A549 (cell line): ENCODE measurements at regions not wholly inside any gene's neighbourhood (a gene's known extent, or its start where the extent isn't known, plus 50 kb on each side); places are given as distances from the start of the nearest gene placed in this dataset.

Experiments
- ATAC-seq, 2 experiments: fragments of 200-7000 bp in 1 of 2; fragments of >200 bp in 1 of 2; cut with Nextera tagmentation in 1 of 2; cut with Tn5 transposase in 1 of 2; 3 replicates each; pipeline versions ENCODE4 v1.8.0 to v1.9.1; 2018 to 2020; ENCODE audit warnings: mild to moderate bottlenecking in 1 of 2, moderate library complexity in 1 of 2
- CTCF ChIA-PET: fragments of 300-600 bp; sonication (Branson Sonifier 250); formaldehyde crosslinking; extraction: SDS; loops from one replicate; lab custom pipeline; 2021; ENCODE audit warnings: antibody characterized with exemption, inconsistent platforms; lab: Yijun Ruan, JAX
- POLR2A ChIA-PET: fragments of 350-600 bp; formaldehyde crosslinking; extraction: SDS; loops from one replicate; lab custom pipeline; 2021; ENCODE audit warnings: antibody characterized with exemption, inconsistent platforms; lab: Yijun Ruan, JAX
- DNase-seq, 2 experiments: peaks; one replicate each; pipeline versions ENCODE4 v3.0.0 to v3.0.0-alpha.2; 2011 to 2016; ENCODE audit warnings: low read depth in 1 of 2, low spot score in 1 of 2
- FAIRE-seq: peaks from 2 replicates; lab custom pipeline; 2011; peaks lifted over from hg19 to GRCh38; lab: Jason Lieb, UNC
- H3K27ac ChIP-seq, 2 experiments: fragments of >200 bp; sonication (Bioruptor Twin); formaldehyde crosslinking; 3 replicates each; pipeline ENCODE4 v1.5.1; 2016 to 2017
- H3K4me1 ChIP-seq: fragments of >200 bp; sonication (Bioruptor Twin); formaldehyde crosslinking; 3 replicates; pipeline ENCODE4 v1.6.1; 2016
- H3K4me2 ChIP-seq: fragments of >200 bp; sonication (Bioruptor Twin); formaldehyde crosslinking; 3 replicates; pipeline ENCODE4 v1.6.1; 2016
- H3K4me3 ChIP-seq: fragments of >200 bp; sonication (Bioruptor Twin); formaldehyde crosslinking; 3 replicates; pipeline ENCODE4 v1.5.1; 2016
- H3K9me3 ChIP-seq: fragments of >200 bp; sonication (Bioruptor Twin); formaldehyde crosslinking; 3 replicates; pipeline ENCODE4 v1.6.1; 2016
- CHD2 ChIP-seq: fragments of 150-350 bp; IDR thresholded peaks from 2 replicates; pipeline ENCODE4 v1.6.1; 2014; ENCODE audit warnings: low read length; ENCODE audit not compliant: partially characterized antibody
- EHF ChIP-seq: fragments of 250-450 bp; sonication (Bioruptor Pico); IDR thresholded peaks from 2 replicates; pipeline ENCODE4 v1.5.0; 2020; ENCODE audit warnings: mild to moderate bottlenecking
- EP300 ChIP-seq, 2 experiments: fragments of >200 bp; sonication (Bioruptor Twin); formaldehyde crosslinking; IDR thresholded peaks; 2 replicates in 1 of 2; 3 replicates in 1 of 2; pipeline ENCODE4 v1.6.1; 2016 to 2017
- FOSB ChIP-seq: fragments of 250-450 bp; sonication (Bioruptor Pico); IDR thresholded peaks from 2 replicates; pipeline ENCODE4 v1.5.0; 2020; ENCODE audit warnings: mild to moderate bottlenecking, moderate library complexity
- FOSL2 ChIP-seq, 2 experiments: fragments of 450-650 bp in 1 of 2; fragments of >200 bp in 1 of 2; sonication (Bioruptor Twin) in 1 of 2; formaldehyde crosslinking; IDR thresholded peaks; 2 replicates each; pipeline versions ENCODE4 v1.5.0 to v1.6.1; 2016 to 2020; ENCODE audit warnings: mild to moderate bottlenecking in 1 of 2, moderate library complexity in 1 of 2
- FOXS1 ChIP-seq: fragments of 250-450 bp; sonication (Bioruptor Pico); IDR thresholded peaks from 2 replicates; pipeline ENCODE4 v1.5.0; 2020; ENCODE audit warnings: mild to moderate bottlenecking, moderate library complexity
- HDAC2 ChIP-seq: fragments of 200-600 bp; sonication (generic); IDR thresholded peaks from 2 replicates; pipeline ENCODE4 v1.6.1; 2016
- HEYL ChIP-seq: fragments of 250-450 bp; sonication (Bioruptor Pico); IDR thresholded peaks from 2 replicates; pipeline ENCODE4 v1.8.0; 2021; ENCODE audit warnings: mild to moderate bottlenecking, moderate library complexity
- HOXA7 ChIP-seq: fragments of 250-450 bp; sonication (Bioruptor Pico); IDR thresholded peaks from 2 replicates; pipeline ENCODE4 v1.5.0; 2020; ENCODE audit warnings: mild to moderate bottlenecking, moderate library complexity
- KDM1A ChIP-seq: fragments of 200-600 bp; sonication (generic); IDR thresholded peaks from 2 replicates; pipeline ENCODE4 v1.6.1; 2016; ENCODE audit warnings: low read depth, mild to moderate bottlenecking
- KDM5A ChIP-seq: fragments of 200-600 bp; sonication (generic); IDR thresholded peaks from 2 replicates; pipeline ENCODE4 v1.6.1; 2016; ENCODE audit warnings: antibody characterized with exemption, mild to moderate bottlenecking
- NFE2L2 ChIP-seq: fragments of 150-350 bp; conservative IDR thresholded peaks from 2 replicates; pipeline ENCODE4 v1.6.1; 2014; ENCODE audit warnings: low read length
- POLR2A ChIP-seq: IDR thresholded peaks from 2 replicates; pipeline ENCODE4 v1.6.1; 2012; ENCODE audit warnings: mild to moderate bottlenecking, low read length
- POLR2AphosphoS2 ChIP-seq: conservative IDR thresholded peaks from 2 replicates; pipeline ENCODE4 v1.6.1; 2012; ENCODE audit warnings: low read length, improper control_type of control experiment, inconsistent platforms
- RCOR1 ChIP-seq: fragments of 150-350 bp; IDR thresholded peaks from 2 replicates; pipeline ENCODE4 v1.6.1; 2014; ENCODE audit warnings: antibody characterized with exemption, low read length, low read depth
- SREBF2 ChIP-seq: fragments of 450-650 bp; IDR thresholded peaks from 2 replicates; pipeline ENCODE4 v1.6.1; 2014; ENCODE audit warnings: mild to moderate bottlenecking, moderate library complexity
- ZC3H11A ChIP-seq: fragments of 450-650 bp; IDR thresholded peaks from 2 replicates; pipeline ENCODE4 v1.6.1; 2014; ENCODE audit warnings: antibody characterized with exemption, mild to moderate bottlenecking
- ZNF302 ChIP-seq: fragments of 250-450 bp; sonication (Bioruptor Pico); IDR thresholded peaks from 2 replicates; pipeline ENCODE4 v1.9.0; 2021; ENCODE audit warnings: inconsistent platforms, mild to moderate bottlenecking, moderate library complexity
- ZSCAN20 ChIP-seq: fragments of 250-450 bp; sonication (Bioruptor Pico); IDR thresholded peaks from 2 replicates; pipeline ENCODE4 v1.8.0; 2022; ENCODE audit warnings: mild to moderate bottlenecking, moderate library complexity
- WGBS: methylation state at CpG from one replicate; pipeline ENCODE4 v1.1.6; 2017; ENCODE audit errors: missing lambda C conversion rate; 5-methylcytosine and 5-hydroxymethylcytosine counted together
- TF ChIP-seq, protein P1 (sequence below): fragments of 450-650 bp; IDR thresholded peaks from 2 replicates; pipeline ENCODE4 v1.6.1; 2014; ENCODE audit warnings: antibody characterized with exemption
- TF ChIP-seq, protein P2 (sequence below): IDR thresholded peaks from 2 replicates; pipeline ENCODE4 v1.6.1; 2012
- TF ChIP-seq, protein P3 (sequence below): IDR thresholded peaks from 2 replicates; pipeline ENCODE4 v1.6.1; 2012

DNA sequence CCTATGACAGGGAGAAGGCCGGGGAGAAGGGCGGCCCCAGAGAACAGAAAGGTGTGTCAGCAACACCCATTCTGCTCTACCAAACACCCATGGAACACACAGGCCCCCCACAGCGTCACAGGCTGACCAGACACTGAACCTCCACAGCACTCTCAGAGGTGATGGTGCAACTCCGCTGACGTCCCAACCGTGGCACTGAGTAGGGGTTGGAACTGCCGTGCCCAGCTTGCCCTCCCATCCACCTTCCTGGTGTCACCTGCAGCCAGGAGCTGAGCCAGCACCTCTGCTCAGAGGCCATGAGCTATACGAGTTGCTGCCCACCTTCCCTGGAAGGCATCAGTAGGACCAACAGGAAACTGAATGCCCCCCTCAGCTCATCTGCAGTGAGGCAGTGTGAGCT, 412.9 kb upstream of the SALL3 start:
- POLR2A ChIA-PET: no interaction called here
- H3K4me2 ChIP-seq: no peak overlapping the region

DNA sequence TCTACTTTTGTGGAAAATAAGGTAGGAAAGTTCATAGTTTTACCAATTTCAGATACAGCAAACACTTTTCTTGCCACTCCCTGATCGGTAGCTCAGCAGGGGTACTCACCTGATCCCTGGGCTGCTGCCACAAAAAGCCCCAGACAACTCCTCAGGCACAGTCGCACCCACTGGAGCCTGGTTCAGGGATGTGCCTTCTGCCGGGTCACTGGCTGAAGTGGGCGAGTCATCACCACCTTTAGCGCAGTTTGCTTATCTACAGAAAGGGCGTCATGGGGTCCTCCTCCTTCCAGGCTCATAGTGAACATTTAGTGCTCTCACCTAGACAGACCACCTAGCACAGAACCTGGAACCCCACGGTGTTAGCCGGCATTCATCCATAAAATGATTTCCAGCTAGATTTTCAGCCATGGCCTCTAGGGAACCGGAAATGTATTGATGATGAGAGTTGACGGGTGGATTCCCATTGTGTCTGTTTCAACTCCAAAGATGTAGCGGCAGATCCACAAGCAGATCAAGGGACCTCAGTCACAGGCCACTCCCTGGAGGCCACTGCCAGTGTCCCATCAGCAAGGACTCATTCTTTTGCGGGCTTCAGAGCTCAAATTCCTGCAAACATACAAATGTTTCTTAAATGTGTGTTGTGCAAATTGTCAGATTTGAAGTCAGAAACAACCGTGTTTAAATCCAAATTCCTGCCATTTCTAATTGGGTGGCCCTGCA, 408.4 kb upstream of the SALL3 start:
- 33% methylated on average over 11 of the region's 13 CpGs for WGBS
- H3K9me3 ChIP-seq: no peaks in the 10 kb centered on the region
- CTCF ChIA-PET: no interaction called here
- H3K27ac ChIP-seq: no peak overlapping the region
- no peak overlapping the region for H3K4me3 ChIP-seq
- H3K4me1 ChIP-seq: no peaks in the 10 kb centered on the region
- POLR2A ChIA-PET: no interaction called here
- no peak for ATAC-seq
- DNase-seq: no peak
- TF ChIP-seq CHD2 (no peak), ZC3H11A (no peak), KDM5A (no peak), NFE2L2 (no peak)
- TF ChIP-seq, protein P1, sequence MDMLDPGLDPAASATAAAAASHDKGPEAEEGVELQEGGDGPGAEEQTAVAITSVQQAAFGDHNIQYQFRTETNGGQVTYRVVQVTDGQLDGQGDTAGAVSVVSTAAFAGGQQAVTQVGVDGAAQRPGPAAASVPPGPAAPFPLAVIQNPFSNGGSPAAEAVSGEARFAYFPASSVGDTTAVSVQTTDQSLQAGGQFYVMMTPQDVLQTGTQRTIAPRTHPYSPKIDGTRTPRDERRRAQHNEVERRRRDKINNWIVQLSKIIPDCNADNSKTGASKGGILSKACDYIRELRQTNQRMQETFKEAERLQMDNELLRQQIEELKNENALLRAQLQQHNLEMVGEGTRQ: no peak
- H3K4me2 ChIP-seq: no peak overlapping the region
- no peak for FAIRE-seq

More for the DNA sequence above, 412.9 kb upstream of the SALL3 start:
- 41% methylated on average over 6 of the region's 8 CpGs for WGBS
- no peak for ATAC-seq
- H3K27ac ChIP-seq: no peak overlapping the region
- TF ChIP-seq, protein P2, sequence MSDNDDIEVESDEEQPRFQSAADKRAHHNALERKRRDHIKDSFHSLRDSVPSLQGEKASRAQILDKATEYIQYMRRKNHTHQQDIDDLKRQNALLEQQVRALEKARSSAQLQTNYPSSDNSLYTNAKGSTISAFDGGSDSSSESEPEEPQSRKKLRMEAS: no peak
- TF ChIP-seq HDAC2 (no peak), FOSB (CRISPR knock-in tag) (no peak), ZNF302 (no peak), EP300 (IDR thresholded peaks at IDR 0.05) (no peak), SREBF2 (no peak), KDM5A (no peak), KDM1A (no peak), POLR2A (no peak), FOSL2 (IDR thresholded peaks at IDR 0.05) (no peak), FOSL2 (CRISPR knock-in tag; IDR thresholded peaks at IDR 0.05) (no peak), ZSCAN20 (CRISPR knock-in tag) (no peak)
- TF ChIP-seq, all 56 proteins: peak for 0
- CTCF ChIA-PET: no interaction called here
- Histone ChIP-seq H3K9me3 (no peaks in the 10 kb centered on the region), H3K4me3 (no peak overlapping the region), H3K4me1 (no peaks in the 10 kb centered on the region)
- FAIRE-seq (no peak), DNase-seq (no peak)

DNA sequence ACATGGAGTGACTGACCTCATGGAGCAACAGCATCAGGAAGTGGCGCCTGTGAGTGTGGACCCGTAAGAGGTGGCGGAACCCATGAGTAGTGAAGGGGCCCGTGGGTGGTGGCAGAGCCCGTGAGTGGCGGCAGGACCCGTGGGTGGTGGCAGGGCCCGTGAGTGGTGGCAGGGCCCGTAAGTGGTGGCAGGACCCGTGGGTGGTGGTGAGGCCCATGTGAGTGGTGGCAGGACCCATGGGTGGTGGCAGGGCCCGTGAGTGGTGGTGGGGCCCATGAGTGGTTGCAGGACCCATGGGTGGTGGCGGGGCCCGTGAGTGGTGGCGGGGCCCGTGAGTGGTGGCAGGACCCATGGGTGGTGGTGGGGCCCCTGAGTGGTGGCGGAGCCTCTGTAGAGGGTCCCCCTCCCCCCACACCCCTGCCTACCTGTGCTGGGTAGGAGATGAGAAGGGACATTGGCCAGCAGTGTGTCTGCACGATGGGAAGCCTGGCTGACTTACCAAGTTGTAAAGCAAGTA, 407.7 kb upstream of the SALL3 start:
- TF ChIP-seq EP300 (IDR thresholded peaks at IDR 0.05): no peak
- TF ChIP-seq EHF (CRISPR knock-in tag): no peak
- no peak for TF ChIP-seq HEYL (CRISPR knock-in tag)
- TF ChIP-seq ZC3H11A: no peak
- no peak for TF ChIP-seq POLR2AphosphoS2
- TF ChIP-seq, protein P3, sequence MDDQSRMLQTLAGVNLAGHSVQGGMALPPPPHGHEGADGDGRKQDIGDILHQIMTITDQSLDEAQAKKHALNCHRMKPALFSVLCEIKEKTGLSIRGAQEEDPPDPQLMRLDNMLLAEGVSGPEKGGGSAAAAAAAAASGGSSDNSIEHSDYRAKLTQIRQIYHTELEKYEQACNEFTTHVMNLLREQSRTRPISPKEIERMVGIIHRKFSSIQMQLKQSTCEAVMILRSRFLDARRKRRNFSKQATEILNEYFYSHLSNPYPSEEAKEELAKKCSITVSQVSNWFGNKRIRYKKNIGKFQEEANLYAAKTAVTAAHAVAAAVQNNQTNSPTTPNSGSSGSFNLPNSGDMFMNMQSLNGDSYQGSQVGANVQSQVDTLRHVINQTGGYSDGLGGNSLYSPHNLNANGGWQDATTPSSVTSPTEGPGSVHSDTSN: no peak
- no peak overlapping the region for H3K27ac ChIP-seq
- ATAC-seq (no peak), FAIRE-seq (no peak), DNase-seq (no peak)
- ChIA-PET CTCF (no interaction called here), POLR2A (no interaction called here)
- H3K4me1 ChIP-seq: no peaks in the 10 kb centered on the region
- WGBS: 33% methylated on average over 10 of the region's 17 CpGs
- H3K4me3 ChIP-seq: no peak overlapping the region
- no peaks in the 10 kb centered on the region for H3K9me3 ChIP-seq
- H3K4me2 ChIP-seq: no peak overlapping the region

DNA sequence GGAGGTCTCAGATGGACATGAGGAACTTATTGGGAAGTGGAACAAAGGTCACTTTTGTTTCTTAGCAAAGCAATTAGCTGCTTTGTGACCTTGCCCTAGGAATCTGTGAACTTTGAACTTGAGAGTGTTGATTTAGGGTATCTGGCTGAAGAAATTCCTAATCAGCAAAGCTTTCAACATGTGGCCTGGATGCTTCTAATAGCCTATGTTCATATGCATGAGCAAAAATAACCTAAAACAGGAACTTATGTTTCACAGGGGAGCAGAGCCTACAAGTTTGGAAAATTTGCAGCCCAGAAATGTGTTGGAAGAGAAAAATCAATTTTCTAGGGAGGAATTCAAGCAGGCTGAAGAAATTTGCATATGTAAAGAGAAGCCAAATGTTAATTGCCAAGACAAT, 405.8 kb upstream of the SALL3 start:
- FAIRE-seq (no peak), DNase-seq (no peak)
- no peaks in the 10 kb centered on the region for H3K9me3 ChIP-seq
- H3K4me1 ChIP-seq: no peaks in the 10 kb centered on the region
- H3K27ac ChIP-seq: no peak overlapping the region
- POLR2A ChIA-PET: no interaction called here
- TF ChIP-seq HOXA7 (no peak), EP300 (IDR thresholded peaks at IDR 0.05) (no peak), FOXS1 (CRISPR knock-in tag) (no peak), RCOR1 (no peak)
- TF ChIP-seq, all 56 proteins: peak for 0
- no peak overlapping the region for H3K4me3 ChIP-seq
- CTCF ChIA-PET: no interaction called here
- ATAC-seq: no peak
- H3K4me2 ChIP-seq: no peak overlapping the region
